HUES6 (cell line): ENCODE measurements at regions not wholly inside any gene's neighbourhood (a gene's known extent, or its start where the extent isn't known, plus 50 kb on each side); places are given as distances from the start of the nearest gene placed in this dataset.

Experiments
- H3K27ac ChIP-seq: 2 replicates; pipeline ENCODE4 v1.7.0; 2013; ENCODE audit warnings: low read depth, mild to moderate bottlenecking, low read length, inconsistent platforms
- H3K27me3 ChIP-seq: 2 replicates; pipeline ENCODE4 v1.6.1; 2013; ENCODE audit warnings: low read length; ENCODE audit not compliant: control insufficient read depth, insufficient read depth
- H3K36me3 ChIP-seq: 2 replicates; pipeline ENCODE4 v1.6.1; 2013; ENCODE audit warnings: low read length; ENCODE audit not compliant: control insufficient read depth, insufficient read depth
- H3K4me1 ChIP-seq: 2 replicates; pipeline ENCODE4 v1.6.1; 2013; ENCODE audit warnings: low read length; ENCODE audit not compliant: control insufficient read depth, insufficient read depth
- H3K4me3 ChIP-seq: 2 replicates; pipeline ENCODE4 v1.5.1; 2013; ENCODE audit warnings: low read depth, low read length
- H3K9ac ChIP-seq: one replicate; pipeline ENCODE4 v1.6.1; 2013; ENCODE audit warnings: mild to moderate bottlenecking, low read length
- H3K9me3 ChIP-seq: 2 replicates; pipeline ENCODE4 v1.6.1; 2013; ENCODE audit warnings: low read depth, low read length; ENCODE audit not compliant: control insufficient read depth, insufficient read depth

DNA sequence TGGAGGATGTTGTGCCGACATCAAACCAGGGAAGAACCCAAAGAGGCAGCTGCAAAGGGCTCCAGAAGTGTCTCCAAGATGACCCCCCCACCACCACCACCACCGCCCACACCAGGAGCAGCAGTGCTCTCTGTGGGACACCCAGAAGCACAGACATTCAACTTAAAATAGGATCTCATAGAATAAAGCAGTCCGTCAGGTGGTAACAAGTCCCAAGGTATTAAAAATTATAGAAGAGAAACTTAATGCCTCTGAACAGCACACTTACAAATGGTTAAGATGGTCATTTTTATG lies 155.5 kb upstream of the ID2 start:
- no peak overlapping the region for H3K27ac ChIP-seq
- H3K27me3 ChIP-seq: no peaks in the 10 kb centered on the region
- no peaks in the 10 kb centered on the region for H3K36me3 ChIP-seq
- peaks cover 7% of the 10 kb centered on the region for H3K9me3 ChIP-seq
- H3K4me3 ChIP-seq: no peak overlapping the region
- no peak overlapping the region for H3K9ac ChIP-seq
- peaks cover 19% of the 10 kb centered on the region for H3K4me1 ChIP-seq

DNA sequence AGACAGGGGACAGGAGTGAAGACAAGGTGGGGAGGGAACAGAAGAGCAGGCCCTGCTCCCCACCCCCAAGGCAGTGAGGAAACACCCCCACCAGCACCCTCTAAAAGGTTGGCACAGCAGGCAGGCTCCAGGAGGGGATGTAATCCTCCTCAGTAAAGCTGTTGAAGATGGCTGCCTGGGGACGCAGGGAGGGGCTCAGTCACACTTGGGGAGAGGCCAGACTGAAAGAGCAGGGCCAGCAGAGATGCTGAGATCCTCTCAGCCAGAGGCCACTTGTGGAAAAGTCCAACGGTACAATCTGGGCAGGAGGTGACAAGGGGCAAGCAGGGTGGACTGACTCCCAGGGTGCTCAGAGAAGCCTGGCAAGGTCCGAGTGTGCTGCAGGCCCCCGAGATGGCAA lies 154.8 kb upstream of the ID2 start:
- no peak overlapping the region for H3K27ac ChIP-seq
- H3K9ac ChIP-seq: no peak overlapping the region
- no peaks in the 10 kb centered on the region for H3K27me3 ChIP-seq
- H3K4me1 ChIP-seq: peaks cover 19% of the 10 kb centered on the region
- H3K36me3 ChIP-seq: no peaks in the 10 kb centered on the region
- H3K4me3 ChIP-seq: no peak overlapping the region
- peaks cover 12% of the 10 kb centered on the region for H3K9me3 ChIP-seq

DNA sequence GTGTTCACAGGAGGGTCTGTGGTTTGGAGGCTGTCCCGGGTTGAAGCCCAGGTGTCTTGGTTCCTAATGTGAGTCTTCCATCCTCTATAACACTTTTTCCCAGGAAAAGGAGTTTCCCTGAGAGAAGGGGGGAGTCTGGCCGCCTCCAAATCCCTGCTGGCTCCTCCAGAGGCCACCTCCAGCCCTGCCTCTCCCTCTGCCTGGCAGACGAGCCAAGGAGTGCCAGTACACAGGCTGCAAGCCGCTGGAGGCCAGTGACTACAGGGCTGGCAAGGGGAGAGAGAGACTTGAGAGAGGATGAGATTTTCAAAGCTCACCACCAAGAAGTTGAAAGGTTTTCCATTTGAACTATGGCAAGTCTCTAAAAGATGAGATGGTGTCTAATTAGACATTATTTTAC lies 154.2 kb upstream of the ID2 start:
- H3K9ac ChIP-seq: no peak overlapping the region
- no peaks in the 10 kb centered on the region for H3K36me3 ChIP-seq
- peaks cover 19% of the 10 kb centered on the region for H3K4me1 ChIP-seq
- peaks cover 13% of the 10 kb centered on the region for H3K9me3 ChIP-seq
- no peak overlapping the region for H3K4me3 ChIP-seq
- no peak overlapping the region for H3K27ac ChIP-seq
- H3K27me3 ChIP-seq: no peaks in the 10 kb centered on the region

DNA sequence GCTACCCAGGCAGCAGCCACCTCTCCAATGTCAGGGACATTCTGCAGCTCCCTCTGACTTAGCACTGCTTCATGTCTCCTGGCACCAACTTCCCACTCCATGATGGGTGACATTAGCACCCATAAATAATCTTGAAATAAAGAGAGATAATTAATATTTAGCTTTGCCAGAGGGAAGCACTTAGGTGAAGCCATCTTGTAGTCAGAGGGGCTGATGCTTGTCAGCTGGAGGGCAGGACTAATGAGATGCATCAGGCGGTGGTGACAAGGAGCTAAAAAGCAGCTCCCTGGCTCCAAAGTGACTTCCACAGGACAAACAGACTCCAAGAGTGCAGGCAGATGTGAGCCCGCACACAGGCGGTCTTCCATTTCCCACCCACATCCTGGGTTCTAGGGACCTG lies 153.0 kb upstream of the ID2 start:
- H3K27me3 ChIP-seq: no peaks in the 10 kb centered on the region
- H3K4me1 ChIP-seq: peaks cover 19% of the 10 kb centered on the region
- peaks cover 13% of the 10 kb centered on the region for H3K9me3 ChIP-seq
- no peaks in the 10 kb centered on the region for H3K36me3 ChIP-seq
- H3K9ac ChIP-seq: no peak overlapping the region
- no peak overlapping the region for H3K27ac ChIP-seq
- no peak overlapping the region for H3K4me3 ChIP-seq

DNA sequence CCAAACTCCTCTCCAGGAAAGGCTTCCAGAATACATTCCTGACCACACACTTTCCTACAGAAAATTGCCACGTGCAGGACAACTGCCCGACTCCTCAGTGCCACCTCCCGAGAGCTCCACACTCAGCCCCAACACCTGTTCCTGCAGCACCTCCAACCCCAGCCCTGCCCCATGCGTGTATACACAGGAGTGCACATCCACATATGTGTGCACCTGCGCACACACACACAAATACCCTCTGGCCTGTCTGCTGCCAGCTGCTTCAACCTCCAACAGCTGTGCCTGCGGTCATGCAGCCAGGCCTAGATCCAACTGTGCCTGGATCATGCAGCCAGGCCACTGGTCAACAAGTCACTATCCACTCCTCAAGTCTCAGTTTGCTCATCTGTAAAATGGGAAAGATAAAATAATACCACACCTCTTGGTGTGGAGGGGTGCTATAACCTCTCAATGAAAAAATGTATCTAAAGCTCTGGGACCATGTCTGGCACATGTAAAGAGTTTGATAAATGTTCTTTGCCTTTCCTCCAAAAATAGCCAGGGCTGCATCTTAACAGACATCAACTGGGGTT lies 152.1 kb upstream of the ID2 start:
- Histone ChIP-seq H3K4me1 (peaks cover 19% of the 10 kb centered on the region), H3K4me3 (no peak overlapping the region), H3K27ac (no peak overlapping the region), H3K9me3 (peaks cover 13% of the 10 kb centered on the region), H3K27me3 (no peaks in the 10 kb centered on the region), H3K36me3 (no peaks in the 10 kb centered on the region), H3K9ac (no peak overlapping the region)

DNA sequence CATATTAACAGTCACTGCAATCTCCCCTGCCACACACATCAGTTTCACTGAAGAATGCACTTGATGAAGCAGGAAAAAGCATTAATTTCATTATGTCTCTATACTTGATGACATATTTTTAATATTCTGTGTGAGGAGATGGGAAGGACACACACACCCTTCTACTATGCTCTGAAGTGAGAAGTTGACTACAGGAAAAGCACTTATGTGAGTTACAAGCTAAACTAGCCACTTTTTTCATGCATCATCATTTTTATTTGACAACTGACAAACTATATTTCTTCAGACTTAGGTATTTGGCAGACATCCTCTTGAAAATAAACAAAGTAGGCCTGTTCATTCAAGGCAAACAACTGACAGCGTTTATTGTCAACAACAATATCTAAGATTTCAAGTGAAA lies 150.4 kb upstream of the ID2 start:
- no peaks in the 10 kb centered on the region for H3K36me3 ChIP-seq
- peaks cover 13% of the 10 kb centered on the region for H3K9me3 ChIP-seq
- no peaks in the 10 kb centered on the region for H3K27me3 ChIP-seq
- no peak overlapping the region for H3K4me3 ChIP-seq
- H3K4me1 ChIP-seq: peaks cover 19% of the 10 kb centered on the region; the same call in 1 of the 2 replicates
- H3K9ac ChIP-seq: no peak overlapping the region
- H3K27ac ChIP-seq: no peak overlapping the region

DNA sequence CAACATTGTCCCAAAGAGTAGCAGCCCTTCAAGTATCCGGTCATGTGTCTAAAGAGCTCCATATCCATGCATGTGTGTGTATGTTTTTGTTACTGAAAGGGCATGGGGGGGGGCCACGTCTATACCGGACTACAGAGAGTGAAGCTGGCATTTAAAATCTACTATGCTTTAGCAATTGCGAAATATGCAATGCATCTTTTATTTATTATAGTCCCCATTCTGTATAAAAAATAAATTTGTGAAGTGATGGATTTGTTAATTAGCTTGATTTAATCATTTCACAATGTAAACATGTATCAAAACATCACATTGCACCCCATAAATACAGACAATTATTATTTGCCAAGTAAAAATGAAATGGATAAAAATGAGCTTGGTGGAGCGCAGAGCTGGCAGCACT lies 149.4 kb upstream of the ID2 start:
- no peak overlapping the region for H3K27ac ChIP-seq
- H3K4me3 ChIP-seq: no peak overlapping the region
- H3K9ac ChIP-seq: no peak overlapping the region
- peaks cover 15% of the 10 kb centered on the region; the same call in 1 of the 2 replicates for H3K4me1 ChIP-seq
- H3K27me3 ChIP-seq: no peaks in the 10 kb centered on the region
- H3K9me3 ChIP-seq: peaks cover 13% of the 10 kb centered on the region
- no peaks in the 10 kb centered on the region for H3K36me3 ChIP-seq

DNA sequence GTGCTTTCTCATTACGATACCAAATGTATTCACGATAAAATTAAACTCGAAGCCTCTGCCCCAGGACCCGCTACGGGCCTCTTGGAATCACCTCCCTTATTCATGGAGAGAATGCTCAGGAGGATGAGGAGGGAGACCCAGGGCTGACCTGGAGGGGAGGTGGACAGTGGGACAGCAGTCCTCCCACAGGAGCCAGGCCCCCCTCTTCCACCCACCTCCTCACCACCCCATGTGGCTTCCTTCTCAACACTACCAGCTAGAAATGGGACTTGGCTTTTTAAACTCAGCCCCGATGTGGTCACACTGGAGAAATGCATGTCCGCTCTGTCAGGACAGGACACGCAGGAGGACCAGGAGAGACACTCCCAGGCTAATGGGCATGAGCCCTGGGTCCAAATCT lies 147.9 kb upstream of the ID2 start:
- no peaks in the 10 kb centered on the region for H3K36me3 ChIP-seq
- H3K4me3 ChIP-seq: no peak overlapping the region
- peaks cover 19% of the 10 kb centered on the region; the same call in 1 of the 2 replicates for H3K4me1 ChIP-seq
- H3K9ac ChIP-seq: no peak overlapping the region
- peaks cover 13% of the 10 kb centered on the region for H3K9me3 ChIP-seq
- H3K27ac ChIP-seq: no peak overlapping the region
- H3K27me3 ChIP-seq: no peaks in the 10 kb centered on the region

DNA sequence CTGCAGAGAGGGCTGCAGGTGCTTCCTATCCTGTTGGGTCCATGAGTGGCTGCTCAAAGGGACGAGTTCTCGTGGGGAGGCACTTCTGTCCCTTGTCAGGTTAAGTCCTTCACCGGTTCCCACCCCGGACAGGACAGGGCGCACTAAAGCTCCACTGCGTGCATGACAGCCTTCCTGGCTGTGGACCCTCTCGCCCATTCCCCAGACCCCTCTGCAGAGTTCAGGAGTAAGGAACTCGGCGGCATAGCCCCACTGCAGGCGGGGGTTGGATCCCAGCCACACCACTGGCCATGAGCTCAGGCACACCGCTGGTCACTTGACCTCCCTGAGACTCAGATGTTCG lies 147.5 kb upstream of the ID2 start:
- Histone ChIP-seq H3K4me3 (no peak overlapping the region), H3K9ac (no peak overlapping the region), H3K36me3 (no peaks in the 10 kb centered on the region), H3K27me3 (no peaks in the 10 kb centered on the region), H3K4me1 (peaks cover 19% of the 10 kb centered on the region; the same call in 1 of the 2 replicates), H3K9me3 (peaks cover 13% of the 10 kb centered on the region), H3K27ac (no peak overlapping the region)

DNA sequence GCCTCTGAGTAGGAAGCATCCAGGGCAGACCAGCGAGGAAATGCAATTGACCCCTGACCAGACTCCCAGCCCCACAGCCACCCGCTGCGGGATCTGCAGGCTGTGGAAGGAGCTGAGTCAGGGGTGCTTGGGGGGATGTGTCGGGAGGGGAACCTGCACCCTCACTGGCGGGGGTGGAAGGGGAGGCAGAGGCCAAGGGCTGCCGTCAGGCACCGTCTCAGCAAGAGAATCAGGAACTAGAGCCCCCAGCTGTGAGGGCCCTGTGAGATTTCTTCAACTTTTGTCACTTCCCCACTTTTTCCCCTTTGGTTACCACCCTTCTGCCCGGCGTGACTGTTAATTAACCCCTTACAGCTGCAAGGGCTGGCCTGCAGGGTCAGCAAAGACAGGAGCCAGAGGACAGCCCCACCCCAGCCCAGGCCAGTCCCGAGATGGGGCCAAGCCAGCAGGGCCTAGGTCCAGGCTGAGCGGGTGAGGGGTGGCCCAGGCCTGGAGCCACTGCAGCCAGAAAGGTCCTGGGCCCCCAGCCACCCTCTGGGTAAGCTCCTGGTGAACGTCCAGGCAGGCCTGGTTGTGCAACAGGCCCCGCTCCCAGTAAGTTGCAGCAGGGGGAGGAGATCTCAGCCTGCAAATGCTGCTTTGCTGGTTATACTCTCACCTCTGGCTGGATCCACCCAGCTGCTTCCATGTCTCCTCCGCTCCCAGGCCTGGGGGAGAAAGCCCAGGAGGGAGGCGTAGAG lies 147.0 kb upstream of the ID2 start:
- Histone ChIP-seq H3K9ac (peak overlapping the region; percentile 4), H3K4me3 (no peak overlapping the region), H3K27ac (no peak overlapping the region; the same call in 1 of the 2 replicates), H3K9me3 (peaks cover 13% of the 10 kb centered on the region), H3K36me3 (no peaks in the 10 kb centered on the region), H3K4me1 (peaks cover 21% of the 10 kb centered on the region; the same call in 1 of the 2 replicates), H3K27me3 (no peaks in the 10 kb centered on the region)

DNA sequence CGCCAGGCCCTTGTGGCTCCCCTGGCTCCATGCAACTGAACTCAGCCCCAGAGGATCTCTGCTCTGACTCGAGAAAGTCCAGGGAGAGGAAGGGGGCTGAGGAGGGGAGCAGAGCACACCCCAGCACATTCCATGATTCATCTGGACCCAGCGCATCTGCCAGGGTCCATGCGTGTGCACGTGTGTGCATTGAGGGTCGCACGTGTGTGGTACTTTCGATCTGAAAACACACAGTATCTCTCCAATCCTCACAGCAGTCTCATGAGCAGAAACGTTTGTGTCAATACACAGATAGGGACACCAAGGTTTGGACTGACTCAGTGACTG lies 146.4 kb upstream of the ID2 start:
- peaks cover 26% of the 10 kb centered on the region; the same call in 1 of the 2 replicates for H3K4me1 ChIP-seq

More for the DNA sequence above, 146.4 kb upstream of the ID2 start:
- Histone ChIP-seq H3K36me3 (no peaks in the 10 kb centered on the region), H3K9me3 (peaks cover 13% of the 10 kb centered on the region), H3K9ac (peak overlapping the region; percentile 4), H3K27me3 (no peaks in the 10 kb centered on the region), H3K27ac (no peak overlapping the region; the same call in 1 of the 2 replicates), H3K4me3 (no peak overlapping the region)
